AG09319 (cell line): ENCODE measurements at regions not wholly inside any gene's neighbourhood (a gene's known extent, or its start where the extent isn't known, plus 50 kb on each side); places are given as distances from the start of the nearest gene placed in this dataset.

ENCODE experiments used
- DNase-seq: peaks from one replicate; pipeline ENCODE4 v3.0.0-alpha.2; 2010; ENCODE audit warnings: low read depth; ENCODE audit errors: extremely low read depth
- CTCF ChIP-seq: IDR thresholded peaks from 2 replicates; pipeline ENCODE4 v1.5.1; 2011; ENCODE audit warnings: low read depth, mild to moderate bottlenecking, inconsistent platforms, low read length, moderate library complexity

DNA sequence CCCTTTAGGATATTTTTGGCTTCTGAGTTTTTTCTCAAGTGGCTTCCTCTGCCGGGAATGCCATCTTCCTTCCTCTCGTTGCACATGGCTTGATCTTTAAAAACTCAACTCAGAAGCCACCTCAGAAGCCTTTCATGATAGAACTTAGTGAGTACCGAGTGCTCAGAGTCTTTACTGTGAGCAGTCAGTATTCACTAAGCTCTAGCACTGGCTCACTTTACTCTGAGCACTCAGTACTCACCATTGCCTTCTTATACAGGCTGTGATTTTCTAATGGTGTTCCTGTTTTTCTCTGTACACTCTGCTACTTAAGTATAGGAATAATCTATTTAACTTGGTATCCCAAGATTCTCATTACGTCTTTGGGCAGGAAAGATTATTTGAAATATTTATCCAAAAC is 116.2 kb downstream of the PFDN4 start:
- no peak for DNase-seq
- TF ChIP-seq CTCF, result no peak

GRCh38 chr20:54324652-54325285 is 116.9 kb downstream of the PFDN4 start:
- no peak for TF ChIP-seq CTCF
- DNase-seq, result no peak

DNA sequence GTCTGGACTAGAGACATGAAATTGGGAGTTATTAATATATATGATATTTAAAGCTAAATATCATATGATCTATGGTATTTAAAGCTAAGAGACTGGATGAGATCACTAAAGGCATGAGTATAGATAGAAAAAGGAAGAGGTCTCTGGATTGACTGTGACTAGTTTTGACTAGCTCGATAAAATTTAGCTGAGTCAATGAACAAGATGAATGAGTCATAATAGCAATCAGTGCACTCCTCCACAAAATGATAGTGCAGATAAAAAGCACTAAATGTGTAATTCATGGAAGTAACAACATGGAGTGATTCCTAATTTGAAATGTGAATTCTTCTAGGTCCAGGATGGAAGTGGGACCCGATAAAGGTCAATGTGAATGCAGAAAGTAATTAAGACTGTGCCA is 127.4 kb downstream of the PFDN4 start:
- TF ChIP-seq CTCF, result no peak

DNA sequence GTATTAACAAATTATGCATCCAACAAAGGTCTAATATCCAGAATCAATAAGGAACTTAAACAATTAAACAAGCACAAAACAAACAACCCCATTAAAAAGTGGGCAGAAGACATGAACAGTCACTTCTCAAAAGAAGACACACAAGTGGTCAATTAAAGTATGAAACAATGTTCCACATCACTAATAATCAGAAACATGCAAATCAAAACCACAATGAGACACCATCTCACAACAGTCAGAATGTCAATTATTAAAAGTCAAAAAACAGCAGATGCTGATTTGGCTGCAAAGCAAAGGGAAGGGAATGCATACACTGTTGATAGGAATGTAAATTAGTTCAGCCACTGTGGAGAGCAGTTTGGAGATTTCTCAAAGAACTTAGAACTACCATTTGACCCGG is 129.3 kb downstream of the PFDN4 start:
- no peak for TF ChIP-seq CTCF

More for the DNA sequence above, 127.4 kb downstream of the PFDN4 start:
- DNase-seq, result no peak

DNA sequence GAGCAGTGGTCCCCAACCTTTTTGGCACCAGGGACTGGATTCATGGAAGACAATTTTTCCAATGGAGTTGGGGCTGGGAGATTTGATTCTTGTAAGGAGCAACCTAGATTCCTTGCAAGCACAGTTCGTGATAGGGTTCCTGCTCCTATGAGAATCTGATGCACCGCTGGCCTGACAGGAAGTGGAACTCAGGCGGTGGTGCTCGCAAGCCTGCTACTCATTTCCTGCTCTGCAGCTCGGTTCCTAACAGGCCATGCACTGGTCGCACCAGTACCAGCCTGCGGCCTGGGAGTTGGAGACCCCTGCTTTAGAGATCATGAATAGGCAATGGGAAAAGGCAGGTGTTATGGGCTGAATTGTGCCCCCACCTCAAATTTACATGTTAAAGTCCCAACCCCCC is 131.2 kb downstream of the PFDN4 start:
- no peak for TF ChIP-seq CTCF
- DNase-seq, result no peak

More for the DNA sequence above, 129.3 kb downstream of the PFDN4 start:
- DNase-seq, result no peak

- DNase-seq, result no peak
- TF ChIP-seq CTCF, result no peak
Observed at GRCh38 chr20:54340206-54340605, 132.3 kb downstream of the PFDN4 start.

DNA sequence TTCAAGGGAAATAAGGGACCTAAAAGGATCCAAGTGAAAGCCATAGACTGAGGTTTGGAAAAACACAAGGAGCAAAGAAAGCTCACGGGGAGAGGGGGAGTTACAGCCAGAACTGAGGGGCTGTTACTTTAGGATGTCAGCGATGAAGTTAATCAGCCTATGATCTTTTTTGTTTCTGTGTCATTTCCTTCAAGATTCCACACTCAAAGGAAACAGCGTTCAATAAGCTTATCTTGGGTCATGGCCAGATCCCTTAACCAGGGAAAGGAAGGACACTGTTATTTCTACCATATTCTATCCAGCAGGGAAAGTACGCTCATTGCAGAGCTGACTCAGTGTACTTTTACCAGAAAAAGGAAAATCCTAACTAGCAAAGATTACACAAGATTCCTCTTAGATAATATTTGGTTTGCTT is 132.8 kb downstream of the PFDN4 start:
- no peak for TF ChIP-seq CTCF
- DNase-seq, result no peak
